Lung (tissue), 11 donors: ENCODE measurements at regions not wholly inside any gene's neighbourhood (a gene's known extent, or its start where the extent isn't known, plus 50 kb on each side); places are given as distances from the start of the nearest gene placed in this dataset.

Experiments
- ATAC-seq: fragments of 200-7000 bp; cut with Tn5 transposase; one replicate; pipeline ENCODE4 v1.9.1; 2020; ENCODE audit warnings: moderate number of reproducible peaks; ENCODE audit not compliant: insufficient read depth, low FRiP score
- DNase-seq, 3 donors: peaks; one replicate each; pipeline ENCODE4 v3.0.0-alpha.2; 2013 to 2017
- H3K27ac ChIP-seq, 2 donors: one replicate each; pipeline ENCODE4 v1.5.1; 2013; ENCODE audit warnings: mild to moderate bottlenecking in 2 of 2, moderate library complexity in 2 of 2, control low read depth in 1 of 2, inconsistent platforms in 1 of 2, low read depth in 1 of 2, low read length in 1 of 2
- H3K27me3 ChIP-seq, 3 donors: one replicate each; pipeline ENCODE4 v1.5.1; 2013; ENCODE audit warnings: low read length in 2 of 3; ENCODE audit not compliant: control insufficient read depth in 3 of 3, insufficient read depth in 3 of 3
- H3K36me3 ChIP-seq, 4 donors: one replicate each; pipeline ENCODE4 v1.5.1; 2013; ENCODE audit warnings: low read length in 4 of 4, mild to moderate bottlenecking in 1 of 4, moderate library complexity in 1 of 4; ENCODE audit not compliant: control insufficient read depth in 4 of 4, insufficient read depth in 4 of 4
- H3K4me1 ChIP-seq, 5 donors: one replicate each; pipeline ENCODE4 v1.5.1; 2013; ENCODE audit warnings: low read length in 5 of 5, mild to moderate bottlenecking in 2 of 5, moderate library complexity in 1 of 5; ENCODE audit not compliant: control insufficient read depth in 5 of 5, insufficient read depth in 5 of 5
- H3K4me3 ChIP-seq: one replicate; pipeline ENCODE4 v1.5.1; 2013; ENCODE audit warnings: mild to moderate bottlenecking, control low read depth, moderate library complexity
- H3K9ac ChIP-seq, 2 donors: one replicate each; pipeline ENCODE4 v1.5.1; 2013; ENCODE audit warnings: low read length in 2 of 2, control low read depth in 1 of 2; ENCODE audit not compliant: insufficient read depth in 1 of 2
- H3K9me3 ChIP-seq, 4 donors: one replicate each; pipeline ENCODE4 v1.5.1; 2013; ENCODE audit warnings: low read length in 3 of 4, mild to moderate bottlenecking in 1 of 4, moderate library complexity in 1 of 4; ENCODE audit not compliant: control insufficient read depth in 4 of 4, insufficient read depth in 3 of 4
- WGBS, 2 donors: extraction: QIAGEN DNeasy Blood & Tissue Kit; methylation state at CpG; one replicate each; pipeline ENCODE4 v1.1.7; 2013; 5-methylcytosine and 5-hydroxymethylcytosine counted together
- TF ChIP-seq, protein P1 (sequence below): IDR thresholded peaks from 2 replicates; pipeline ENCODE4 v1.5.1; 2012; ENCODE audit warnings: mild to moderate bottlenecking; ENCODE audit errors: control extremely low read depth, extremely low read depth
- donor health status: control.
- donor health status: control.
- donor health status: Bipolar disorder and iron deficiency.
- donor health status: healthy.
- donor health status: DM: yes; HTN: yes; CAD: no.

DNA sequence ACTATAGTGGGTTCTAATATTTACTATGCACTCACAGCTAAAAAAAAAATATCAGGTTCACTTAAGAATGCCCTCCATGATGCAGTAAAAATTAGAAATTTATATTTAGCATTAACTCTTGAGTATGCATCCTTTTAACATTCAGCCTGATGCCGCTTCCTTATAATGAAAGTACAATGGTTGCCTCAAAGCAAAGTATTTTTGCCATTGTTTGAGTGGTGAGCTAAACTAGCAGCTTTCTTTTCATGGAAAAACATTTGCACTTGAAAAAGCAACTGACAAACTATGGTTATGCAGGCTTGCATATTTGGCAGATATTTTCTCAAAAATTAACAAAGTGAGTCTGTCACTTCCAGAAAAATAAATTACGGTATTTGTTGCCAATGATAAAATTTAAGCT lies 188.6 kb downstream of the SLC6A15 start:
- H3K9me3 ChIP-seq, result no peaks in the 10 kb centered on the region
- no peak overlapping the region for H3K27ac ChIP-seq
- TF ChIP-seq, protein P1, sequence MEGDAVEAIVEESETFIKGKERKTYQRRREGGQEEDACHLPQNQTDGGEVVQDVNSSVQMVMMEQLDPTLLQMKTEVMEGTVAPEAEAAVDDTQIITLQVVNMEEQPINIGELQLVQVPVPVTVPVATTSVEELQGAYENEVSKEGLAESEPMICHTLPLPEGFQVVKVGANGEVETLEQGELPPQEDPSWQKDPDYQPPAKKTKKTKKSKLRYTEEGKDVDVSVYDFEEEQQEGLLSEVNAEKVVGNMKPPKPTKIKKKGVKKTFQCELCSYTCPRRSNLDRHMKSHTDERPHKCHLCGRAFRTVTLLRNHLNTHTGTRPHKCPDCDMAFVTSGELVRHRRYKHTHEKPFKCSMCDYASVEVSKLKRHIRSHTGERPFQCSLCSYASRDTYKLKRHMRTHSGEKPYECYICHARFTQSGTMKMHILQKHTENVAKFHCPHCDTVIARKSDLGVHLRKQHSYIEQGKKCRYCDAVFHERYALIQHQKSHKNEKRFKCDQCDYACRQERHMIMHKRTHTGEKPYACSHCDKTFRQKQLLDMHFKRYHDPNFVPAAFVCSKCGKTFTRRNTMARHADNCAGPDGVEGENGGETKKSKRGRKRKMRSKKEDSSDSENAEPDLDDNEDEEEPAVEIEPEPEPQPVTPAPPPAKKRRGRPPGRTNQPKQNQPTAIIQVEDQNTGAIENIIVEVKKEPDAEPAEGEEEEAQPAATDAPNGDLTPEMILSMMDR, result no peak
- ATAC-seq (no peak), DNase-seq (no peak)
- no peaks in the 10 kb centered on the region for H3K36me3 ChIP-seq
- no peaks in the 10 kb centered on the region for H3K27me3 ChIP-seq
- H3K9ac ChIP-seq, result no peak overlapping the region
- H3K4me3 ChIP-seq, result no peak overlapping the region
- 62 to 68% methylated on average over 2 of the region's 2 CpGs for WGBS, 2 donors
- H3K4me1 ChIP-seq, result peaks cover 0 to 5% (median 0%) of the 10 kb centered on the region in 5 donors

DNA sequence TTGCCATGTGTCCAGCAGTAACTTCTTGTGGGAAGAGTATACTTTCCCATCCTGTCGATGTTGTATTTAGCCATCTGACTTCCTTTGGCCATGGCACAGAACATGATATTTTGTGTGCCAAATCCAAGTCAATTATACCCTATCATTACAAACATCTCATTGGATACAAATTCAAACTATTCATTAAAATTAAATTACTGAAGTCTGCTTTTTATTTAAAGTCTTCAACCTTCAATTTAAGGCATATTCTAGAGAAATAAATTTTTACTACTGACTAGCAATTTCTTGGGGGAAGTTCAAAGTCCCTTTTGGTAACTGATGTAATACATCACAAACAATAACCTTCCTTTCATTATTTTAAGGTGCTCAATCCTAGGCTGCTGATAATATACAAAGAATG lies 192.6 kb downstream of the SLC6A15 start:
- TF ChIP-seq, protein P1, result no peak
- H3K4me1 ChIP-seq, result no peaks in the 10 kb centered on the region
- no peak for DNase-seq
- ATAC-seq, result no peak
- no peaks in the 10 kb centered on the region for H3K36me3 ChIP-seq
- no peak overlapping the region for H3K9ac ChIP-seq
- H3K27ac ChIP-seq, result no peak overlapping the region
- H3K27me3 ChIP-seq, result no peaks in the 10 kb centered on the region
- H3K9me3 ChIP-seq, result no peaks in the 10 kb centered on the region
- no peak overlapping the region for H3K4me3 ChIP-seq
- WGBS, 2 donors, result 55 to 79% methylated on average over 1 of the region's 1 CpG

DNA sequence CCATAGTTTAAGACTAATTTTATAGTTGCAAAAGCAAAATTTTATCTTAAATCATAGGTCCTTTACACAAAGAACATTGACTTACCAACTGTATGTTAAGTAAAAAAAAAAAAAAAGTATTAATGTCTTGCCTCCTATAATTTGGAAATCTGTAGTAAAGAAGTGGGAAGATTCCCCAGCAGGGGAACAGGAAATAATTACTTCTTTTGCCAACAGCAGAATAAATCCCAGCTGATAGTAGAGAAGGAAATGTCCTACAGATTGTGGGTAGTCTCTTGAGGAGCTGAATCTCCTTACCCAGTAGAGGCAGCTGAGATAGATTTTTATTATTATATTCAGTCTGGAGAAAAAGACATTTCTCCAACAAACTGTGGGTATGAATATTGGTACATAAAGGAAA lies 193.7 kb downstream of the SLC6A15 start:
- ATAC-seq (no peak), DNase-seq (no peak)
- no peaks in the 10 kb centered on the region for H3K36me3 ChIP-seq
- H3K9me3 ChIP-seq, result no peaks in the 10 kb centered on the region
- TF ChIP-seq, protein P1, result no peak
- H3K27me3 ChIP-seq, result no peaks in the 10 kb centered on the region
- no peak overlapping the region for H3K27ac ChIP-seq
- H3K4me3 ChIP-seq, result no peak overlapping the region
- no peaks in the 10 kb centered on the region for H3K4me1 ChIP-seq
- no peak overlapping the region for H3K9ac ChIP-seq

DNA sequence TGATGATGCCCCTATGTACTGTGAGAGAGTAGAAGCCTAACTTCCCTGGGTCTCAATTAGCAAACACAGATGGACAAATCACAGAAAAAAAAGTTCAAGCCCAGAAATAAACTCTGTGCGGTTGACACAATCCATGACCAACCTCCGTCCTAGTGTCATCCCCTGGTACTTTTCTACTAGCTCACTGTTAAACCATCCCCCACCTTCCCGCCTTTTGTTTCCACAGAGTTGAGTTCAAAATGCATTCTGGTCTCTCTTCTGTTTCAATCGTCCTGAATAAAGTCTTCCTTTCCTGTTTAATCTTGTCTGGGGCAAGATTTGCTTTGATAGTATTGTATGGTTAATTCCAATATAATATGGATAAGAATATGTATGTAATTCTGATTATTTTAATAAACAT lies 199.9 kb downstream of the SLC6A15 start:
- TF ChIP-seq, protein P1, result no peak
- H3K27ac ChIP-seq, result no peak overlapping the region
- no peaks in the 10 kb centered on the region for H3K27me3 ChIP-seq
- no peak overlapping the region for H3K4me3 ChIP-seq
- ATAC-seq (no peak), DNase-seq (no peak)
- no peak overlapping the region for H3K9ac ChIP-seq
- H3K9me3 ChIP-seq, result no peaks in the 10 kb centered on the region
- 77 to 80% methylated on average over 4 of the region's 4 CpGs for WGBS, 2 donors
- H3K4me1 ChIP-seq, result no peaks in the 10 kb centered on the region
- H3K36me3 ChIP-seq, result no peaks in the 10 kb centered on the region
